ENCODE measurements at regions not wholly inside any gene's neighbourhood (a gene's known extent, or its start where the extent isn't known, plus 50 kb on each side); places are given as distances from the start of the nearest gene placed in this dataset.

DNA sequence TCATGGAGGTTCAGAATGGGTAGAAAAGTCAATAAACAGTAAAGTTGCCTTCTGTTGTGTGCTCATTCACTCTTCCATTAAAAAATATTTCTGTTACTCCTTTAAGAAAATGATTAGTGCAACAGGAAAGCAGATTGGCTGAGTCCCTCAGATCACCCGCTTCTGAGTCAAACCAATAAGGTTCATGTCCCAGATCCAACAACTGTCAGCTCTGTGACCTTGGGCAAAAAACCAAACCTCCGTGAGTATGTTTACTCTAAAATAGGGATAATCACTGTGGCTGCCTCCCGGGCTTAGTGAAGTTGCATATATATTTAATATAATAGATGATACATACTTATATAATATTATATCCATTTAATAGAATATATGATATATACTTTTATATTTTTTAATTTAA, 698.5 kb upstream of the RBFOX1 start:
- no peaks in the 10 kb centered on the region for H3K9me3 ChIP-seq
- H3K36me3 ChIP-seq = no peaks in the 10 kb centered on the region
- 74% methylated on average over 3 of the region's 3 CpGs for WGBS
- intact Hi-C loops (cut with DNase I) = no loop called here
- no peak for DNase-seq (ENCODE audit: low spot score)
- H3K27me3 ChIP-seq (replicated peaks; ENCODE audit: insufficient read depth) = no peaks in the 10 kb centered on the region
- H3K27ac ChIP-seq = no peak overlapping the region
- TF ChIP-seq, protein P1, sequence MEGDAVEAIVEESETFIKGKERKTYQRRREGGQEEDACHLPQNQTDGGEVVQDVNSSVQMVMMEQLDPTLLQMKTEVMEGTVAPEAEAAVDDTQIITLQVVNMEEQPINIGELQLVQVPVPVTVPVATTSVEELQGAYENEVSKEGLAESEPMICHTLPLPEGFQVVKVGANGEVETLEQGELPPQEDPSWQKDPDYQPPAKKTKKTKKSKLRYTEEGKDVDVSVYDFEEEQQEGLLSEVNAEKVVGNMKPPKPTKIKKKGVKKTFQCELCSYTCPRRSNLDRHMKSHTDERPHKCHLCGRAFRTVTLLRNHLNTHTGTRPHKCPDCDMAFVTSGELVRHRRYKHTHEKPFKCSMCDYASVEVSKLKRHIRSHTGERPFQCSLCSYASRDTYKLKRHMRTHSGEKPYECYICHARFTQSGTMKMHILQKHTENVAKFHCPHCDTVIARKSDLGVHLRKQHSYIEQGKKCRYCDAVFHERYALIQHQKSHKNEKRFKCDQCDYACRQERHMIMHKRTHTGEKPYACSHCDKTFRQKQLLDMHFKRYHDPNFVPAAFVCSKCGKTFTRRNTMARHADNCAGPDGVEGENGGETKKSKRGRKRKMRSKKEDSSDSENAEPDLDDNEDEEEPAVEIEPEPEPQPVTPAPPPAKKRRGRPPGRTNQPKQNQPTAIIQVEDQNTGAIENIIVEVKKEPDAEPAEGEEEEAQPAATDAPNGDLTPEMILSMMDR (IDR thresholded peaks at IDR 0.05) = no peak
- TF ChIP-seq POLR2AphosphoS5 (IDR thresholded peaks at IDR 0.05) = no peak
- no peaks in the 10 kb centered on the region for H3K4me1 ChIP-seq (replicated peaks)
- no peak overlapping the region for H3K4me3 ChIP-seq

DNA sequence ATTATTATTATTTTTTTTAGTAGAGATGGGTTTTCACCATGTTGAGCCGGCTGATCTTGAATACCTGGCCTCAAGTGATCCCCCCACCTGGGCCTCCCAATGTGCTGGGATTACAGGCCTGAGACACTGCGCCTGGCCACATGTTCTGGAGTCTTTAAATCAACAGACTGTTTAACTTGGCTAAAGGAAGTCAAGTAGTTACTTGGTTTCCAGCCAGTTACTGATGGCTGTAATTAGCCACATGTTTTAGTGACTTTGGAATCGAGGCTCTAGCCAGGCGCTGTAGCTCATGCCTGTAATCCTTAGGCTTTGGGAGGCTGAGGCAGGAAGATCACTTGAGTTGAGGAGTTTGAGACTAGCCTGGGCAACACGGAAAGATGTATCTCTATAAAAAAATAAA, 699.2 kb upstream of the RBFOX1 start:
- no peak overlapping the region for H3K4me3 ChIP-seq
- no peaks in the 10 kb centered on the region for H3K4me1 ChIP-seq (replicated peaks)
- intact Hi-C loops (cut with DNase I) = no loop called here
- DNase-seq (ENCODE audit: low spot score) = peak; percentile 43
- 41% methylated on average over 5 of the region's 5 CpGs for WGBS
- no peaks in the 10 kb centered on the region for H3K9me3 ChIP-seq
- H3K36me3 ChIP-seq = no peaks in the 10 kb centered on the region
- H3K27me3 ChIP-seq (replicated peaks; ENCODE audit: insufficient read depth) = no peaks in the 10 kb centered on the region
- no peak overlapping the region for H3K27ac ChIP-seq
- TF ChIP-seq POLR2A (IDR thresholded peaks at IDR 0.05) = no peak
- TF ChIP-seq POLR2AphosphoS5 (IDR thresholded peaks at IDR 0.05) = peak; percentile 76
- TF ChIP-seq, protein P1 (IDR thresholded peaks at IDR 0.05) = no peak

DNA sequence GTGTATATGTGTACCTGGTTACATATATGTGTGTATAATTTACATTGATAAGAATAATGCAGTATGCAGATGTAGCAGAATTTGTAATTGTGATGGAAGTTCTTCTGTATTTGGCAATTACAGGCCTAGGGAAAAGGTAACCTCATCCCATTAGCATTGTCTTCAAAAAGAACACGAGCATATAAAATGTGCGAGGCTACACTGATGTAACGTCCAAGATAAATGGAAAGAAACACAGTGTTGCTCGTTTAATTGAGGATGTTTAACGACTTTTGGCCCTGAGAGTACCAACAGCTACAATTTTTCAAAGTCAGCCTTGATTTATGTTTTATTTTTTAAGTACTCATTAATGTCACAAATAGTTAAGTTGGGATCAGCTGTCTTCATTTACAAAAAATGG, 703.5 kb upstream of the RBFOX1 start:
- peak; percentile 47 for DNase-seq (ENCODE audit: low spot score)
- H3K4me1 ChIP-seq (replicated peaks) = no peaks in the 10 kb centered on the region
- no peak overlapping the region for H3K4me3 ChIP-seq
- H3K36me3 ChIP-seq = no peaks in the 10 kb centered on the region
- H3K27ac ChIP-seq = peak overlapping the region in 1 of 2 donors; percentile 18
- WGBS = 14% methylated on average over 5 of the region's 5 CpGs
- intact Hi-C loops (cut with DNase I) = no loop called here
- no peaks in the 10 kb centered on the region for H3K9me3 ChIP-seq
- TF ChIP-seq POLR2AphosphoS5 (IDR thresholded peaks at IDR 0.05) = peak; percentile 90
- TF ChIP-seq POLR2A (IDR thresholded peaks at IDR 0.05) = no peak
- TF ChIP-seq, protein P1 (IDR thresholded peaks at IDR 0.05) = no peak
- no peaks in the 10 kb centered on the region for H3K27me3 ChIP-seq (replicated peaks; ENCODE audit: insufficient read depth)

DNA sequence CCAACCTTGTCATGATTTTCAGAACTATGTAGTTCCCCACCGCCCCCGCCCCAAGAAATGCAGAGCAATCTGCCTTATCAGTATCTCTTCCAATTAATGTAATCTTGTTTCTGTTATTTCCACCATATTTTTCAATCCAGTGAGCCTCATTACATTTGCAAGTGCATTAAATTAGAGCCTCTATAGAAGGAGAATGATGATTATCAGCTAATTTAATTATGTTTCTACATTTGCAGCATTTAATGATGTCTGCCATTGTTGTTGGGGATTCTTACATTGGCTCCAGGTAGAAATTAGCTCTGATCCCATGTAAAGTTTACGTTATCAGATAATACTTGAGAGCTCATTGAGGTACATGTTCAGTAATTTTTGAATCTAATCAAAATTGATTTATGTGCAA, 707.0 kb upstream of the RBFOX1 start:
- DNase-seq (ENCODE audit: low spot score) = no peak
- no peak overlapping the region for H3K27ac ChIP-seq
- no peak for TF ChIP-seq POLR2AphosphoS5 (IDR thresholded peaks at IDR 0.05)
- TF ChIP-seq, protein P1 (IDR thresholded peaks at IDR 0.05) = no peak
- no peak for TF ChIP-seq POLR2A (IDR thresholded peaks at IDR 0.05)
- WGBS = 96% methylated on average over 3 of the region's 3 CpGs
- no peak overlapping the region for H3K4me3 ChIP-seq
- H3K9me3 ChIP-seq = no peaks in the 10 kb centered on the region
- intact Hi-C loops (cut with DNase I) = no loop called here
- no peaks in the 10 kb centered on the region for H3K36me3 ChIP-seq
- no peaks in the 10 kb centered on the region for H3K4me1 ChIP-seq (replicated peaks)
- no peaks in the 10 kb centered on the region for H3K27me3 ChIP-seq (replicated peaks; ENCODE audit: insufficient read depth)

DNA sequence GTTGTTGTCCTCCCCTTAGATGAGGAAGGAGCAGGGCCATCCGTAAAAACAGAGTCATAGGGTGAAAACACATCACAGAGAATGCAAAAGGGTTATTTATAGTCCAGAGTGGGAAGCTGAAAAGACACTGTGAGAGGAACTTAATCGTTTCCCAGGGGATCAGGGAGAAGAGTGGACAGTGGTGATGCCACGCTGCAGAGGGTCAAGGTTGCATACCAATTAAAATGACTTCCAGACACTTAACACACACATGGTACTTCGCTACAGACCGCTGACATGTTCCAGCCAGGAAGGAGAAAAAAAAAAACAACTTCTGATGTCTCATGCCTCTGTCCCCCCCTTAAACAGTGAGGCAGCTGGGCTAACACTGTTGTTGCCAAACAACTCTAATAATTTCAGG, 713.8 kb upstream of the RBFOX1 start:
- Histone ChIP-seq H3K9me3 (no peaks in the 10 kb centered on the region), H3K27ac (peak overlapping the region; percentile 11 to 55), H3K4me3 (no peak overlapping the region), H3K36me3 (no peaks in the 10 kb centered on the region), H3K4me1 (replicated peaks) (no peaks in the 10 kb centered on the region), H3K27me3 (replicated peaks; ENCODE audit: insufficient read depth) (no peaks in the 10 kb centered on the region)
- WGBS = 38% methylated on average over 5 of the region's 5 CpGs
- intact Hi-C loops (cut with DNase I) = no loop called here
- TF ChIP-seq POLR2AphosphoS5 (IDR thresholded peaks at IDR 0.05) (no peak), POLR2A (IDR thresholded peaks at IDR 0.05) (no peak)
- TF ChIP-seq, protein P1 (IDR thresholded peaks at IDR 0.05) = no peak
- DNase-seq (ENCODE audit: low spot score) = no peak
